ENCODE measurements at regions not wholly inside any gene's neighbourhood (a gene's known extent, or its start where the extent isn't known, plus 50 kb on each side); places are given as distances from the start of the nearest gene placed in this dataset.

GRCh38 chr15:39403640-39404117 is 177.2 kb upstream of the THBS1 start:
- TF ChIP-seq DNMT1 (CRISPR knock-in tag; IDR thresholded peaks at IDR 0.05): no peak
- TF ChIP-seq CHD2 (IDR thresholded peaks at IDR 0.05; ENCODE audit: low read depth, low read length): no peak
